Tibial artery (tissue), 4 donors: ENCODE measurements at regions not wholly inside any gene's neighbourhood (a gene's known extent, or its start where the extent isn't known, plus 50 kb on each side); places are given as distances from the start of the nearest gene placed in this dataset.
"Not testable (repeated sequence)": the region's sequence is repeated elsewhere in the genome, so short reads cannot be mapped to it uniquely, and the experiment has no call there.

Experiments used
- DNase-seq, 2 donors: peaks; one replicate each; pipeline ENCODE4 v3.0.0-alpha.2; 2019
- H3K27ac ChIP-seq, 2 donors: fragments of 200-600 bp; sonication (generic) in 1 of 2; 1 replicate in 1 of 2; 2 replicates in 1 of 2; pipeline ENCODE4 v1.5.1; 2018 to 2019; ENCODE audit warnings: mild to moderate bottlenecking in 1 of 2
- H3K27me3 ChIP-seq, 2 donors: fragments of 200-600 bp; sonication (generic) in 1 of 2; one replicate each; pipeline versions ENCODE4 v1.5.1 to v1.6.0; 2016 to 2019
- H3K36me3 ChIP-seq, 3 donors: fragments of 200-600 bp; sonication (generic) in 2 of 3; one replicate each; pipeline ENCODE4 v1.5.1; 2016 to 2019; ENCODE audit warnings: mild to moderate bottlenecking in 2 of 3
- H3K4me1 ChIP-seq, 4 donors: fragments of 200-600 bp; sonication (generic) in 2 of 4; 1 replicate in 3 of 4; 2 replicates in 1 of 4; pipeline ENCODE4 v1.5.1; 2016 to 2019
- H3K4me3 ChIP-seq, 2 donors: fragments of 200-600 bp; sonication (generic) in 1 of 2; 1 replicate in 1 of 2; 2 replicates in 1 of 2; pipeline ENCODE4 v1.5.1; 2018 to 2019; ENCODE audit warnings: mild to moderate bottlenecking in 2 of 2
- H3K9me3 ChIP-seq, 3 donors: fragments of 200-600 bp; sonication (generic) in 1 of 3; one replicate each; pipeline ENCODE4 v1.5.1; 2016 to 2019
- intact Hi-C: fragments of 100-400 bp; cut with DNase I; formaldehyde crosslinking; loops from one replicate; pipeline ENCODE4 v1.15.0; 2023; ENCODE audit warnings: low total_unique reads
- TF ChIP-seq, protein P1 (sequence below), 2 experiments: fragments of 200-600 bp in 1 of 2; fragments of 450-650 bp in 1 of 2; IDR thresholded peaks; one replicate each; pipeline ENCODE4 v1.5.1; 2017 to 2019; ENCODE audit warnings: antibody characterized with exemption in 2 of 2, mild to moderate bottlenecking in 1 of 2, moderate library complexity in 1 of 2

DNA sequence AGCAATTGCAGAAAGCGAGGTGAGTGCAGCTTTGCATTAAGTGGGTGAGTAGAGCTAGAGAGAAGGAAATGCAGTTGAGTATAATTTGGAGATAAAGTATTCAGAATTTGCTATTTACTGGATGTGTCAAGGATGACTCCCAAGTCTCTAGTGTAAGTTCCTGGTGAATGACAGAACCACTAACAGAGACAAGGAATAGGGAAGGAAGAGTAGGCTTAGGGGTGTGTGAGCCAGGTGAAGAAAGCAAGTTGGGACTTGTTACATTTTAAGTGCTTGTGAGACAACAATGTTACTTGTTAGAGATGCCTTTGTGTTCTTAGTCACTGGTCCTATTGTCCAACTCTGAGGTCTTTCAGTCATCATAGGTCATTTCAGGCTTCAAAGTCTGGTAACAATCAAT is 70.8 kb downstream of the TBC1D26 start:
- intact Hi-C loops, H3K4me1 ChIP-seq, H3K4me3 ChIP-seq, H3K9me3 ChIP-seq, DNase-seq, H3K27ac ChIP-seq, H3K27me3 ChIP-seq, H3K36me3 ChIP-seq: not testable (repeated sequence)

DNA sequence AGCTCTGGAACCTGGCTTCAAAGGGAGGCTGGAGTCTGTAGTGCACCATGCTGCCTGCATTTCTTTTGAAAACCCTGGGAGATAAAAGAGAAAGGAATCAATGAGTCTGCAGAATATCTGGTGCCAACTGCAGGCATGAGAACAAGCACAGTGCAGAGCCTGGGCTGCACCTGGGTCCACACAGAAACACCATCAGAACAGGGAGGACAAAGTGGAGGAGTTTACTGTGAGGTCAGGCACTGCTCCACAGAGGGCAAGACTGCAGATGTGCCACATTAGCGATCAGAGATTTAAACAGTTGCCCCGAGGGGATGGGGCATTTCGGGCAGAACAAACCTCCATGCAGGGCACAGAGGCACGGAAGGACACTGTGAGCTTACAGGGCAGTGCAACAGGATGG is 74.7 kb downstream of the TBC1D26 start:
- DNase-seq, H3K4me3 ChIP-seq, H3K36me3 ChIP-seq, H3K27me3 ChIP-seq, H3K9me3 ChIP-seq, H3K4me1 ChIP-seq, intact Hi-C loops, H3K27ac ChIP-seq: not testable (repeated sequence)

DNA sequence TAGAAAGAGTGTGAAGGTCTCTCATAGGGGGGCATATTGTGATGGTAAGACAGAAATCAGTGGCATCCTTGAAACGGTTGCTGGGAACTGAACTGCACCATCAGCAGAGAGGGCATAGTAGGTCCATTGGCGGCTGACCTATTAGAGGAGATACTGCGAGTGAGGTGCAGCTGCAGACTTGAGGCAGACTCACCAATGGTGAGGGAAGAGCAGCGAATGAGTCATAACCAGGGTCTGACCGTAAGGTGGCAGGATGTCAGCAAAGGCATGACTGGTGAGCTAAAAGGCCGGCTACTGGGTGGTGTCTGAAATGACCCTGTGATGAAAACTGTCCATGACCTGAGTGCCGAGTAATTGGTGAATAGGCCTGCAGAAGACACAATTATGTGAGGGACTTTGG is 81.3 kb downstream of the TBC1D26 start:
- not testable (repeated sequence) for H3K27me3 ChIP-seq

DNA sequence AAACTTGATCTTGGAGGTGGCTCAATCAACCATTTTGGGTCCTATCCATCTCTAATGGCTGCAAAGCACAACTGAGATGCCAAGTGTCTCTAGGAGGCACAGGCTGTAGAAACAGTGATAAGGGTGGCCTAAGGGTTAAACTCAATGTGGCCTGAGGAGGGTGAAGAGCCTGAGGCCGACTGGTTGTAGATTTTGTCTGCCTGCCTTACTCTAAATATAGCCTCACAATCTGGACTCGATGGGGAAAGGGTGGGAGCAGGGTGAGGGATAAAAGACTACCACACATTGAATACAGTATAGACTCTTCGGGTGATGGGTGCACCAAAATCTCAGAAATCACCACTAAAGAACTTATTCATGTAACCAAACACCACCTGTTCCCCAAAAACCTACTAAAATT is 81.9 kb downstream of the TBC1D26 start:
- H3K4me3 ChIP-seq, DNase-seq, H3K9me3 ChIP-seq, intact Hi-C loops, H3K27ac ChIP-seq, H3K36me3 ChIP-seq, H3K4me1 ChIP-seq, H3K27me3 ChIP-seq: not testable (repeated sequence)

More for the DNA sequence above, 81.3 kb downstream of the TBC1D26 start:
- H3K4me3 ChIP-seq, H3K9me3 ChIP-seq, H3K4me1 ChIP-seq, H3K27ac ChIP-seq, intact Hi-C loops, H3K36me3 ChIP-seq, DNase-seq: not testable (repeated sequence)

DNA sequence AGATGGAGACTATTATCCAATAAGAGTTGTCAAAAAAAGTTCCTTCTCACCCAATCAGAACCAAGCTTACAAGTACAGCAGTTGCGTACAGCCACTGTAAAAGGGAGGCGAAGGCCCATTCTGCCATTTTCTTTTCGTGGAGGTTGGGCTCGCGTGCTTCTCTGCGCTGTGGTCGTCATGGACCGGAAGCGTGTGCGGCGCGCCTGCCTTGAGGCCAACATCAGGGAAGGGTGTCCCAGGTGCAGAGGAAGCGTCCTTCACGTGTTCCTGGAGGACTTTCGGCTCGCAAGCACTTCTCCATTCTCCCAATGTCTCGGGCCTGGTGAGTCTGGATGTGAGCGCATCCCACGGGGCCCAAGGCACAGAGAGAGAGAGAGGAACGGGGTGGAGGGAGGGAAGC is 85.8 kb downstream of the TBC1D26 start:
- H3K27me3 ChIP-seq, H3K4me1 ChIP-seq, DNase-seq, H3K9me3 ChIP-seq, H3K4me3 ChIP-seq, H3K27ac ChIP-seq, intact Hi-C loops, H3K36me3 ChIP-seq: not testable (repeated sequence)

DNA sequence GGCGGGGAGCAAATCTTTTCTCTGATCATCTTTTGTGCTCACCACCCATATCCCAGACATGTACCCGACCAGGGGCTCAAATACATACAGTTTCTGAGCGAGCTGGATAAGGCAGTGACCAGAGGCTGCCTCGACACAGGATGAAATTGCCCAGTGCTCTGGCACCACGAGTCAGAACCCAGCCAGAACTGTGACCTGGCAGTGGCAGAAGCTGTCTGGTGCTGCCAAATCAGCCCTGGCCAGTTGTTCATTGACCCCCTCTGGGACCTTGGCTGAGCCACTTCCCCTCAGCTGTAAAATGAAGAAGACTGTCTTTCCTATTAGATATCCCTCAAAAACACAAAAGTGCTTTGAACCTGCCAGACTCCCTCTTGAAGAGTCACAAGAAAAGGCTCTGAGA is 90.2 kb downstream of the TBC1D26 start:
- intact Hi-C loops, H3K4me1 ChIP-seq, DNase-seq, H3K27me3 ChIP-seq, H3K9me3 ChIP-seq, H3K27ac ChIP-seq, H3K36me3 ChIP-seq, H3K4me3 ChIP-seq: not testable (repeated sequence)

DNA sequence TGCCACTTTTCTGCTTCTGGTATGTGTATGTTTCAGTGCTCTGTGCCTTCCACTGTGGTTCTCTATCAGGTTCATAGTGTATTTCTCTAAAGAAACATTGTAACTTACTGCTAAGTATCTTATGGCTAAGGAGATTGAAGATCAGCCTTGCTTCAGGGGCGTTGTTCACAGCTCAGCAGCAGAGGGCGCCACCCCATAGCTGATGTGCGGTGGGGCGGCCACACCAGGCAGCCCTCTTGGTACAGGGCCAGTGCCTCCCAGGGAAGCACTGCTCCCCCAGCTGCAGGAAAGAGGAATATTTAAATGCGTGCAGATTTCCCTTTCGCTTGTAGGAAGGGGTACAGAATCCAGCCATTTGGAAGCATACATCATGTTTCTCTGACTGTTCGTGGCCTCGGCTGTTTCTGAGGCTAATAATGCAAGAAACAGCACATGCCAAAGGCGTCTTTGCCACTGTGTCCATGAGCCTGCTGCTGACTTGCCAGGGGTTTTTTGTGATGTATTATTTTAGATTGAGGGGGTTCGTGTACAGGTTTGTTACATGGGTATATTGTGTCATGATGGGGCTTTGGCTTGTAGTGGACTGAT is 96.7 kb downstream of the TBC1D26 start:
- intact Hi-C loops, H3K36me3 ChIP-seq, H3K27ac ChIP-seq, H3K4me1 ChIP-seq, H3K4me3 ChIP-seq, H3K9me3 ChIP-seq, H3K27me3 ChIP-seq: not testable (repeated sequence)
- TF ChIP-seq, protein P1, sequence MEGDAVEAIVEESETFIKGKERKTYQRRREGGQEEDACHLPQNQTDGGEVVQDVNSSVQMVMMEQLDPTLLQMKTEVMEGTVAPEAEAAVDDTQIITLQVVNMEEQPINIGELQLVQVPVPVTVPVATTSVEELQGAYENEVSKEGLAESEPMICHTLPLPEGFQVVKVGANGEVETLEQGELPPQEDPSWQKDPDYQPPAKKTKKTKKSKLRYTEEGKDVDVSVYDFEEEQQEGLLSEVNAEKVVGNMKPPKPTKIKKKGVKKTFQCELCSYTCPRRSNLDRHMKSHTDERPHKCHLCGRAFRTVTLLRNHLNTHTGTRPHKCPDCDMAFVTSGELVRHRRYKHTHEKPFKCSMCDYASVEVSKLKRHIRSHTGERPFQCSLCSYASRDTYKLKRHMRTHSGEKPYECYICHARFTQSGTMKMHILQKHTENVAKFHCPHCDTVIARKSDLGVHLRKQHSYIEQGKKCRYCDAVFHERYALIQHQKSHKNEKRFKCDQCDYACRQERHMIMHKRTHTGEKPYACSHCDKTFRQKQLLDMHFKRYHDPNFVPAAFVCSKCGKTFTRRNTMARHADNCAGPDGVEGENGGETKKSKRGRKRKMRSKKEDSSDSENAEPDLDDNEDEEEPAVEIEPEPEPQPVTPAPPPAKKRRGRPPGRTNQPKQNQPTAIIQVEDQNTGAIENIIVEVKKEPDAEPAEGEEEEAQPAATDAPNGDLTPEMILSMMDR (IDR thresholded peaks at IDR 0.05) = peak; percentile 63 to 81
- peak; percentile 76 to 81 for DNase-seq

DNA sequence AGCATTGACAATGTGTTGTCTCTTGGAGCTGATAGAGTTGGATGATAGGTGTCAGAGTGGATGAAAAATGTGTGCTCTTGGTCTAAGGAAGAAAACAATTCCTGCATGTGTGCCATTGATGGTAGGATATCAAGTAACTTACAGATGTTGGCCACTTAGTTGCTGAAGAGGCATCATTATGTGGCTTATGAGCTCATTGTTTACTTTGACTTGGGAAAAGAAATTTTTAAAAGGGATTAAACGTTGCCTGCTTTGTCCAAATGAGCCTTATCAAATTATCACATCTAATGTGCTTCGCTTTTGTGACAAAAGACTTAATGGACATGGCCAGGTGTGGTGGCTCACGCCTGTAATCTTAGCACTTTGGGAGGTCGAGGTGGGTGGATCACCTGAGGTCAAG is 98.1 kb downstream of the TBC1D26 start:
- H3K4me3 ChIP-seq, H3K4me1 ChIP-seq, DNase-seq, H3K9me3 ChIP-seq, H3K27ac ChIP-seq, H3K27me3 ChIP-seq, intact Hi-C loops, H3K36me3 ChIP-seq: not testable (repeated sequence)

DNA sequence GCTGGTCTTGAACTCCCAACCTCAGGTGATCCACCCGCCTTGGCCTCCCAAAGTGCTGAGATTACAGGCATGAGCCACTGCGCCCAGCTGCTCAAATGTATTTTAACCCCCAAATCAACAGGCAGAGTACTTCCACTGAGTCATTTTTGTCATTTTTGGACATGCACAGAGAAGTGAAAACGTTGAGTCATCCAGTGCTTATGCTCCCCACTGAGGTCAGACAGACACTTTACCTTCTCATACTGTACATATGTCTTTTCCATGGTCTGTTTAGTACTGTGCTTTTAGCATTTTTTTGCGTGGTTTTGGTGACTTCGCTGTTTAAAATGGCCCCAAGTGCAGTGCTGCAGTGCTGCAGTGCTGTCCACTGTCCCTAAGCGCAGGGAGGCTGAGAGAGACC is 99.1 kb downstream of the TBC1D26 start:
- DNase-seq, H3K9me3 ChIP-seq, H3K27ac ChIP-seq, H3K4me1 ChIP-seq, H3K36me3 ChIP-seq, H3K27me3 ChIP-seq, H3K4me3 ChIP-seq, intact Hi-C loops: not testable (repeated sequence)

DNA sequence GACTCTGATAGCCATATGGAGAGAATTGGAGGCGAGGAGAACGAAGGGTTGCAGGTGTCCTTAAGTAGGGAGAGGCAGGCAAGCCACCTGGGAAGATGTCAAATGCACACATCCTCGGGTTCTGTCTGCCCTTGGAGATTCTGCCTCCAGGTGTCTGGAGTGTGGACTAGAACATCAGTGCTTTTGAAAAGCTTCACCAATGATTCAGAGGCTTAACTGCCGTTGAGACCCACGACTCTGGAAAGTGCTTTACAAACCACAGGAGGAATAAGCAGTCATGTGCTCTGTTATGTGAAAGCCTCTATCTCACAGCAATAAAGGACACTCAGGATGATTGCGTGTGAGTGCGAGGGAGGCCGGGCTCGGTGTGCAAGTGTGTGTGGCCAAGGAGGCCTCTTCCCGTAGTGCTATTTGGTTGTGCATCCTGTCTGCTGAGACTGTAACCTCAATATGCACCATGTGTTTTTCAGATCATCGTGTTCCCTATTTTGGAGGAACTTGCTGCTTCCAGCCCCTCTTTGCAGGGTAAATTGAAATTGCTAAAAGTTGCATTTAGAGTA is 100.9 kb downstream of the TBC1D26 start:
- DNase-seq, H3K27ac ChIP-seq, H3K36me3 ChIP-seq, H3K9me3 ChIP-seq, intact Hi-C loops, H3K4me1 ChIP-seq, H3K27me3 ChIP-seq, H3K4me3 ChIP-seq: not testable (repeated sequence)

DNA sequence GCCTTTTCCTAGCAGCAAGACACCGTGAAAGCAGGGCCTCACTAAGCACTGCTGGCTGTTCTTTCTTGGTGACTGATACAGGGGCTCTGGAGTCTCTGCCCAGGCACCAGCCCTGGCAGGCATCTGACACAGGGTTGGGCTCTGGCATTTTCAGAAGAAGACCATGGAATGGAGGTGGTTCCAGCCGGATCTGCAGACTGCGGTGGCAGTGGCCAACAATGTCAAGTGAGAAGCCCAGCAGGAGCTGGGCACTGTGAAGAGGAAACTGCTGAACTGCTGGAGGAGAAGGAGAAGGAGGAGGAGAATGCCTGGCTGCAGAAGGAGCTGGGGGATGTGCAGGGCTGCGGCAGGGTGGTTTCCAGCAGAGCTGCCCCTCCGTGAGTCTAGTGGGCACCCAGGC is 101.8 kb downstream of the TBC1D26 start:
- H3K9me3 ChIP-seq, H3K27ac ChIP-seq, H3K27me3 ChIP-seq, intact Hi-C loops, H3K36me3 ChIP-seq, H3K4me3 ChIP-seq, DNase-seq, H3K4me1 ChIP-seq: not testable (repeated sequence)

DNA sequence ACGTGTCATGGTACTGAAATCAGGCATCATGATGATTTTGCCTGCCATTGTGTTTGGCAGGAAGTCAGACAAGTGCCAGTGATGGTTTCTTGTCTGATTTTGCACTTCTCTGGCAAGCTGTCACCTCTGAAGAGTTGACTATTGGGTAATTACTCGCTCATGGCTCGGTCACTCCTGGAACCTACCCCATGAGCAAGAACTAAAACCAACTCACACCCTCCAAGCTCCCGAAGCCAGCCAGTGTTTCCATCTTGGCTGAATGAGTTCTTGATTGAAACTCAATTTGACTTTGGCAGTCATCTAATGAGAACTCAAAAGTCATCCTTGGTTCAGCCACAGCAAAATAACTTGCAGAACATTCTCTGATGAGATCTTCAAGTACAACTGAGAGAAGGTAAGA is 103.4 kb downstream of the TBC1D26 start:
- H3K36me3 ChIP-seq, H3K27me3 ChIP-seq, H3K9me3 ChIP-seq, intact Hi-C loops, DNase-seq, H3K4me1 ChIP-seq, H3K4me3 ChIP-seq, H3K27ac ChIP-seq: not testable (repeated sequence)

DNA sequence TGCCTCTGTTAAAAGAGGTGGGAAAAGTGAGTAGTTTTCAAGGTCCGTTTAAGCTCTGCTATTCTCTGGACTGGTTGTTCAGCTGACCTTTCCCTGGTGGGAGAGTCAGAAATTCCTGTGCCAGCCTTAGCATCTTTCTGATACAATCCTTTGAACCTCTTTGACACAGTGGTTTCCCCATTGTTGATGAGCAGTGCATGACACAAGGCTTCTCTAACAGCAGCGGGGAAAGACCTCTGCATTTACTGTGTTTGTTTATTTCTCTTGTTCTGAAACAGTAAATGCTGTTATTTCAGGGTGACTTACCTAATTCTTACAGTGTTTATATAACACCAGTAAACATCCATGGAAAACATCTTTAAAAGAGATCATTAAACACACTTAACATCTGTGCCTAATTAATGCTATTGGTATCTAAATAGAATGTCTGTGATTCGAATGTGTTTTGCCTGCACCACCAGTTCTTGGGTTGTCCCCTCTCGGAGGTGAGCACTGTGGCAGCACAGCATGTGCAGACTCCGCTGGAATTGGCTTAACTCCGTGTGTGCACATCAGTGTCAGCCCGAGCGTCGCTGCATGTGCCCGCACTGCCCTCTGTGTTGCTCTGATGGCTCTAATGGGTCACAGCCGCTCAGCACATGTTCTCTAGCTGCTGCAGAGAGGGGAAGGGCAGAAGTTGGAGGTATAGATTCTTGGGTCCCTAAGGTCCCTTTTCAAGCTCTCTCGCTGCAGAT is 104.3 kb downstream of the TBC1D26 start:
- H3K4me3 ChIP-seq, H3K9me3 ChIP-seq, H3K27me3 ChIP-seq, DNase-seq, intact Hi-C loops, H3K36me3 ChIP-seq, H3K27ac ChIP-seq, H3K4me1 ChIP-seq: not testable (repeated sequence)
